Activated CD4-positive, alpha-beta T cell treated with anti-CD3 and anti-CD28 coated beads, Interleukin-2, amount 50 U/mL, for 4 hours (primary cell): ENCODE measurements at regions not wholly inside any gene's neighbourhood (a gene's known extent, or its start where the extent isn't known, plus 50 kb on each side); places are given as distances from the start of the nearest gene placed in this dataset.
"Not testable (repeated sequence)": the region's sequence is repeated elsewhere in the genome, so short reads cannot be mapped to it uniquely, and the experiment has no call there.

Source experiments
- DNase-seq, 2 experiments: peaks; one replicate each; pipeline ENCODE4 v3.0.0-alpha.2; 2020

- no peak for DNase-seq
Observed at GRCh38 chr1:221548942-221549341, 192.9 kb downstream of the DUSP10 start.

GRCh38 chr1:221549815-221550214 is 192.1 kb downstream of the DUSP10 start:
- no peak for DNase-seq

- not testable (repeated sequence) for DNase-seq
Observed at GRCh38 chr1:221552792-221553191, 189.1 kb downstream of the DUSP10 start.

GRCh38 chr1:221555689-221556433 is 186.0 kb downstream of the DUSP10 start:
- no peak for DNase-seq

GRCh38 chr1:221556435-221556834 is 185.5 kb downstream of the DUSP10 start:
- DNase-seq: no peak

GRCh38 chr1:221557013-221557412 is 184.9 kb downstream of the DUSP10 start:
- DNase-seq: no peak

- DNase-seq: no peak
Observed at GRCh38 chr1:221558396-221558795, 183.5 kb downstream of the DUSP10 start.

- no peak for DNase-seq
Observed at GRCh38 chr1:221559911-221560310, 182.0 kb downstream of the DUSP10 start.

GRCh38 chr1:221562542-221563475 is 179.1 kb downstream of the DUSP10 start:
- DNase-seq: no peak

GRCh38 chr1:221563476-221563921 is 178.4 kb downstream of the DUSP10 start:
- no peak for DNase-seq

GRCh38 chr1:221564891-221565290 is 177.0 kb downstream of the DUSP10 start:
- no peak for DNase-seq

GRCh38 chr1:221565711-221566110 is 176.2 kb downstream of the DUSP10 start:
- no peak for DNase-seq

- DNase-seq: no peak
Observed at GRCh38 chr1:221567859-221568507, 173.9 kb downstream of the DUSP10 start.

- DNase-seq: no peak
Observed at GRCh38 chr1:221573756-221574155, 168.1 kb downstream of the DUSP10 start.

- DNase-seq: no peak
Observed at GRCh38 chr1:221574529-221574928, 167.4 kb downstream of the DUSP10 start.

GRCh38 chr1:221575605-221576004 is 166.3 kb downstream of the DUSP10 start:
- no peak for DNase-seq

- no peak for DNase-seq
Observed at GRCh38 chr1:221576268-221576667, 165.6 kb downstream of the DUSP10 start.

- DNase-seq: no peak
Observed at GRCh38 chr1:221583465-221583864, 158.4 kb downstream of the DUSP10 start.

GRCh38 chr1:221587013-221587412 is 154.9 kb downstream of the DUSP10 start:
- DNase-seq: not testable (repeated sequence)

- not testable (repeated sequence) for DNase-seq
Observed at GRCh38 chr1:221591250-221591649, 150.6 kb downstream of the DUSP10 start.

- no peak for DNase-seq
Observed at GRCh38 chr1:221594576-221594975, 147.3 kb downstream of the DUSP10 start.

GRCh38 chr1:221598122-221598521 is 143.8 kb downstream of the DUSP10 start:
- DNase-seq: no peak

GRCh38 chr1:221601166-221601565 is 140.7 kb downstream of the DUSP10 start:
- no peak for DNase-seq
